NK-92 (cell line): ENCODE measurements at regions not wholly inside any gene's neighbourhood (a gene's known extent, or its start where the extent isn't known, plus 50 kb on each side); places are given as distances from the start of the nearest gene placed in this dataset.

Source experiments
- DNase-seq: peaks from one replicate; lab custom pipeline; 2025; ENCODE audit not compliant: unreplicated experiment; lab: John Stamatoyannopoulos, UW

GRCh38 chr1:208298593-208299269, 54.5 kb upstream of the PLXNA2 start:
- DNase-seq = no peak

GRCh38 chr1:208300084-208300770, 56.0 kb upstream of the PLXNA2 start:
- no peak for DNase-seq

GRCh38 chr1:208302699-208303238, 58.6 kb upstream of the PLXNA2 start:
- DNase-seq = no peak

- no peak for DNase-seq
Observed at GRCh38 chr1:208303743-208304712, 59.8 kb upstream of the PLXNA2 start.

GRCh38 chr1:208308221-208308620, 64.0 kb upstream of the PLXNA2 start:
- DNase-seq = no peak

- DNase-seq = no peak
Observed at GRCh38 chr1:208309771-208310170, 65.6 kb upstream of the PLXNA2 start.

GRCh38 chr1:208312706-208313105, 68.5 kb upstream of the PLXNA2 start:
- no peak for DNase-seq

GRCh38 chr1:208314431-208314830, 70.2 kb upstream of the PLXNA2 start:
- DNase-seq = no peak

- DNase-seq = no peak
Observed at GRCh38 chr1:208318150-208318734, 74.1 kb upstream of the PLXNA2 start.

- DNase-seq = no peak
Observed at GRCh38 chr1:208324005-208324404, 79.8 kb upstream of the PLXNA2 start.

- DNase-seq = no peak
Observed at GRCh38 chr1:208326033-208326432, 81.8 kb upstream of the PLXNA2 start.

GRCh38 chr1:208329300-208329699, 85.1 kb upstream of the PLXNA2 start:
- DNase-seq = no peak

- DNase-seq = no peak
Observed at GRCh38 chr1:208332036-208332773, 88.0 kb upstream of the PLXNA2 start.

GRCh38 chr1:208332774-208333126, 88.6 kb upstream of the PLXNA2 start:
- DNase-seq = no peak

GRCh38 chr1:208333676-208334075, 89.5 kb upstream of the PLXNA2 start:
- no peak for DNase-seq

- DNase-seq = no peak
Observed at GRCh38 chr1:208335371-208336136, 91.4 kb upstream of the PLXNA2 start.

GRCh38 chr1:208336137-208336518, 91.9 kb upstream of the PLXNA2 start:
- no peak for DNase-seq

GRCh38 chr1:208339911-208340310, 95.7 kb upstream of the PLXNA2 start:
- no peak for DNase-seq

- no peak for DNase-seq
Observed at GRCh38 chr1:208343226-208343625, 99.0 kb upstream of the PLXNA2 start.
